ENCODE measurements at regions not wholly inside any gene's neighbourhood (a gene's known extent, or its start where the extent isn't known, plus 50 kb on each side); places are given as distances from the start of the nearest gene placed in this dataset.

- intact Hi-C loops (cut with DNase I), result no loop called here
- DNase-seq (ENCODE audit: low spot score), result no peak
Measured at GRCh38 chr15:37165395-37165794, 65.0 kb upstream of the MEIS2 start.

- no peak for DNase-seq (ENCODE audit: low spot score)
- intact Hi-C loops (cut with DNase I), result no loop called here
Measured at GRCh38 chr15:37166402-37166801, 66.1 kb upstream of the MEIS2 start.

GRCh38 chr15:37181339-37181738 lies 81.0 kb upstream of the MEIS2 start:
- DNase-seq (ENCODE audit: low spot score), result no peak
- intact Hi-C loops (cut with DNase I), result no loop called here

GRCh38 chr15:37199545-37199944 lies 99.2 kb upstream of the MEIS2 start:
- DNase-seq (ENCODE audit: low spot score), result no peak
- intact Hi-C loops (cut with DNase I), result no loop called here

GRCh38 chr15:37203050-37203449 lies 102.7 kb upstream of the MEIS2 start:
- DNase-seq (ENCODE audit: low spot score), result no peak
- intact Hi-C loops (cut with DNase I), result no loop called here

- intact Hi-C loops (cut with DNase I), result no loop called here
- no peak for DNase-seq (ENCODE audit: low spot score)
Measured at GRCh38 chr15:37204692-37205091, 104.3 kb upstream of the MEIS2 start.

GRCh38 chr15:37206690-37207089 lies 106.3 kb upstream of the MEIS2 start:
- intact Hi-C loops (cut with DNase I), result no loop called here
- DNase-seq (ENCODE audit: low spot score), result no peak

GRCh38 chr15:37208146-37209040 lies 108.0 kb upstream of the MEIS2 start:
- DNase-seq (ENCODE audit: low spot score), result no peak

GRCh38 chr15:37209041-37209363 lies 108.7 kb upstream of the MEIS2 start:
- intact Hi-C loops (cut with DNase I), result no loop called here
- no peak for DNase-seq (ENCODE audit: low spot score)

More at GRCh38 chr15:37208146-37209040, 108.0 kb upstream of the MEIS2 start:
- intact Hi-C loops (cut with DNase I), result no loop called here

GRCh38 chr15:37217567-37217966 lies 117.2 kb upstream of the MEIS2 start:
- DNase-seq (ENCODE audit: low spot score), result no peak
- intact Hi-C loops (cut with DNase I), result no loop called here

GRCh38 chr15:37218351-37218916 lies 118.1 kb upstream of the MEIS2 start:
- DNase-seq (ENCODE audit: low spot score), result no peak
- intact Hi-C loops (cut with DNase I), result no loop called here

- DNase-seq (ENCODE audit: low spot score), result no peak
- intact Hi-C loops (cut with DNase I), result no loop called here
Measured at GRCh38 chr15:37219211-37219701, 118.9 kb upstream of the MEIS2 start.

- intact Hi-C loops (cut with DNase I), result no loop called here
- no peak for DNase-seq (ENCODE audit: low spot score)
Measured at GRCh38 chr15:37220949-37221670, 120.8 kb upstream of the MEIS2 start.

- intact Hi-C loops (cut with DNase I), result no loop called here
- DNase-seq (ENCODE audit: low spot score), result no peak
Measured at GRCh38 chr15:37221671-37222145, 121.4 kb upstream of the MEIS2 start.

- intact Hi-C loops (cut with DNase I), result no loop called here
Measured at GRCh38 chr15:37223089-37223488, 122.7 kb upstream of the MEIS2 start.

GRCh38 chr15:37229855-37230619 lies 129.7 kb upstream of the MEIS2 start:
- intact Hi-C loops (cut with DNase I), result no loop called here

More at GRCh38 chr15:37223089-37223488, 122.7 kb upstream of the MEIS2 start:
- DNase-seq (ENCODE audit: low spot score), result no peak

GRCh38 chr15:37245358-37245757 lies 145.0 kb upstream of the MEIS2 start:
- DNase-seq (ENCODE audit: low spot score), result no peak
- intact Hi-C loops (cut with DNase I), result no loop called here

More at GRCh38 chr15:37229855-37230619, 129.7 kb upstream of the MEIS2 start:
- no peak for DNase-seq (ENCODE audit: low spot score)

GRCh38 chr15:37246065-37246464 lies 145.7 kb upstream of the MEIS2 start:
- intact Hi-C loops (cut with DNase I), result no loop called here
- DNase-seq (ENCODE audit: low spot score), result no peak

- intact Hi-C loops (cut with DNase I), result no loop called here
- no peak for DNase-seq (ENCODE audit: low spot score)
Measured at GRCh38 chr15:37246856-37247255, 146.5 kb upstream of the MEIS2 start.

All from posterior vena cava (tissue), 2 donors.